Stimulated activated CD4-positive, alpha-beta T cell treated with anti-CD3 and anti-CD28 coated beads, Interleukin-2, amount 100 ng/mL, for 24 hours (primary cell): ENCODE measurements at regions not wholly inside any gene's neighbourhood (a gene's known extent, or its start where the extent isn't known, plus 50 kb on each side); places are given as distances from the start of the nearest gene placed in this dataset.
"Not testable (repeated sequence)": the region's sequence is repeated elsewhere in the genome, so short reads cannot be mapped to it uniquely, and the experiment has no call there.

Experiments
- DNase-seq, 2 donors: peaks; one replicate each; pipeline ENCODE4 v3.0.0-alpha.2; 2020

DNA sequence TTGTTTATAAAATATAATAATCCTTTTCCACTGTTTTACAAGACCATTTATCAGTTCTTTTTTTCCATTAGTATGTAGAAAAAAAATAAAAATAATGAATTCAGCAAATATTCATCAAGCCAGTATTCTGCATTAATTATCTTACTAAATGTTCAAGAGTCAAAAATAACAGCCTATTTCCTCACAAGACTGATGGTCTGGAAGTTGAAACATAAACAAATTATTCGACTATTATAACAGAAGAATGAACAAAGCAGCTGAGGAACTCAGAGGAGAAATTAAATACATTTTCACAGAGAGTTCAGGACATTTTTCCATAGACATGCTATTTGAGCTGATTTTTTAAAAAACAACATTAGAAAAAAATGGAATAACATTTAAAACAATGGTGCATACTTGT, 2594.8 kb downstream of the ARAP2 start:
- no peak for DNase-seq

- no peak for DNase-seq
Measured at GRCh38 chr4:33650036-33650435, 2594.3 kb downstream of the ARAP2 start.

GRCh38 chr4:33658971-33659370, 2585.3 kb downstream of the ARAP2 start:
- no peak for DNase-seq

DNA sequence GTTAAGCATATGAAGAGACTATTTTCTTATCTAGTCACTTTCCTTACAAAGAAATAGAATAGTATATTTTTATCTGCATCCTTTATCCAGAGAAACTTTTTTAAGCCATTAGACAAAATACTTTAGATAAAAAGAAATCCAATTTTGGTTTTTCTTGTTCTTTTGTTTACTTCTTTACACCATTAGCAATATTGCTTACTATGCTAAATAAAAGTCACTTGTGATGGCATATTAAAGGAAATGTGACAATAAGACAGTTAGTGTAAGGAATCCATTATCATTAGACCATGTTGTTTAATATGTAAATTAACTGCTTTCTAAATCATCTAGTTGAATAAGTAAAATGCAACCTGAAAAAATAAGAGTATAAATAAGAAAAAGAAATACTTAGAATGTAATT, 2582.7 kb downstream of the ARAP2 start:
- no peak for DNase-seq

GRCh38 chr4:33685939-33686338, 2558.4 kb downstream of the ARAP2 start:
- no peak for DNase-seq

DNA sequence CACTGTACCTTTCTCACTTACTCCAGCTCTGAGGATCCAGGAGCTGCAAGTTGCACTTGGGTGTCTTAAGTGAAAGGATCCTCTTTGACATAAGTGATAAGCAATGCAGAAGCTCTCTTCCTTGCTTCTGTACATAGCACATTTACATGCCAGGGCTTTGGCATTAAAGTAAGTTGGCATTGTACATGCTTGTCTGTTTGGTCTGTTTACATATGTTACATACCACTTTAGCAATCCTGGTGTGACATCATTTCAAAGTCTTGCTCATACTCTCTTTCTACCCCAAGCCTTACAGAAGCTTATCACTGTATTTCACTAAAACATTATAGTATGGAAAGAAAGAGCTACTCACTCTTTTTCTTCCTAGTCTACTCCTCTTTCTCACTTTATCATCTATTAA, 2548.3 kb downstream of the ARAP2 start:
- no peak for DNase-seq

DNA sequence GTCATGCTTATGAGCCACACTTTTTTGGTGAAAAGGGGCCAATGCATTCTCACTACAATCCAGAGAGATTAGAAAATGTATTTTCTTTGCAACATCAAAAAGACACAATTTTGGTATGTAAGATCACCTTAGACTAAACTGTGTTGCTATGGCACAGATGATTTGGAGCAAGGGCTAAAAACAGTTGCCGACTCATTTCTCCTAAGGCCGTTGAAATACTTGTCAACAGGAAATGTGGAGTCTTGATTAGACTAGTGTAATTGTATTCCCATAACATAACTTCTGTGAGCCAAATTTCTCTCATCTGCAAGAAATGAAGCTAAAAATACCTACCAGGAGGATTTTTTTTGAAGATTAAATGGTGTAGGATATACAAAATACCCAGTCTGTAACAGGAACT, 2547.7 kb downstream of the ARAP2 start:
- DNase-seq, result no peak

- DNase-seq, result no peak
Measured at GRCh38 chr4:33709247-33709646, 2535.1 kb downstream of the ARAP2 start.

DNA sequence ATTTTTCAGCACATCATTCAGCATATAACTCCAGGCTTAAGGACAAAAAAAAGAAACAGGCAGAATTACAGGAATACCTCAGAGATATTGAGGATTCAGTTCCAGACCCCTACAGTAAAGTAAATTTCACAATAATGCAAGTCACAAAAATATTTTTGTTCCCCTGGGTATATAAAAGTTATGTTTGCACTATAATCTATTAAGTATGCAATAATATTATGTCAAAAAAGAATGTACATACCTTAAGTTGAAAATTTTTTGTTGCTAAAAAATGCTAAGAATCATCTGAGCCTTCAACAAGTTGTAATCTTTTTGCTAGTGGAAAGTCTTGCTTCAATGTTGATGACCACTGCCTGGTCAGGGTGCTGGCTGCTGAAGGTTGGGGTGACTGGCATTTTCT, 2532.5 kb downstream of the ARAP2 start:
- DNase-seq, result no peak

- DNase-seq, result no peak
Measured at GRCh38 chr4:33714971-33715370, 2529.3 kb downstream of the ARAP2 start.

- no peak for DNase-seq
Measured at GRCh38 chr4:33715841-33716395, 2528.4 kb downstream of the ARAP2 start.

DNA sequence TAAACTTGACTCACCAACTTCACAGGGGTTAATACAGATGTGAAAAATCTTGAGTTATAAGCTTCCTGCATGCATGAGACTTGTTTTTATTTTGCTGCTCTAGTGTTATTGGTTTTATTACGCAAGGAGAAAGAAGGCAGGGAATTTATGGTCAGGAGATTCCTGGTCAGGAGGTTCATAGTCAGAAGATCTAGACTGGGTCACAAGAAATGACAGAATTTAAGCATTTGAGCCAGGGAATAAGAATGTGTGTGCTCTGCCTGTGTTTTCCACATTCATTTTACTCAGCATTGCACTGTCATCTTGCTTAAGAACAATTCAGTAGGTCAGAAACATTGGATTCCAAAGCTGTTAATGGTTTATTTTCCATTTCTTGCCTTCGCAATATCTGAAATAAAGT, 2522.1 kb downstream of the ARAP2 start:
- DNase-seq, result no peak

GRCh38 chr4:33722800-33723516, 2521.4 kb downstream of the ARAP2 start:
- no peak for DNase-seq

- DNase-seq, result no peak
Measured at GRCh38 chr4:33724685-33725084, 2519.6 kb downstream of the ARAP2 start.

GRCh38 chr4:33725861-33726260, 2518.5 kb downstream of the ARAP2 start:
- no peak for DNase-seq

- no peak for DNase-seq
Measured at GRCh38 chr4:33737726-33738125, 2506.6 kb downstream of the ARAP2 start.

- DNase-seq, result no peak
Measured at GRCh38 chr4:33739884-33740632, 2504.3 kb downstream of the ARAP2 start.

- DNase-seq, result not testable (repeated sequence)
Measured at GRCh38 chr4:33740871-33741270, 2503.4 kb downstream of the ARAP2 start.

- no peak for DNase-seq
Measured at GRCh38 chr4:33746979-33747378, 2497.3 kb downstream of the ARAP2 start.

GRCh38 chr4:33751050-33751449, 2493.3 kb downstream of the ARAP2 start:
- no peak for DNase-seq

- no peak for DNase-seq
Measured at GRCh38 chr4:33772582-33772981, 2471.7 kb downstream of the ARAP2 start.

GRCh38 chr4:33780952-33781791, 2463.1 kb downstream of the ARAP2 start:
- no peak for DNase-seq

GRCh38 chr4:33785843-33786242, 2458.5 kb downstream of the ARAP2 start:
- no peak for DNase-seq
